Right lobe of liver (tissue), 4 donors: ENCODE measurements at regions not wholly inside any gene's neighbourhood (a gene's known extent, or its start where the extent isn't known, plus 50 kb on each side); places are given as distances from the start of the nearest gene placed in this dataset.

Experiments
- POLR2A ChIP-seq: fragments of 450-650 bp; IDR thresholded peaks from one replicate; pipeline ENCODE4 v1.6.1; 2017; ENCODE audit warnings: antibody characterized with exemption, mild to moderate bottlenecking
- TF ChIP-seq, protein P1 (sequence below), 4 donors: fragments of 200-600 bp in 3 of 4; fragments of 450-650 bp in 1 of 4; IDR thresholded peaks; one replicate each; pipeline versions ENCODE4 v1.5.1 to v1.8.0; 2016 to 2022; ENCODE audit warnings: antibody characterized with exemption in 4 of 4, mild to moderate bottlenecking in 2 of 4
- donor health status: DM: no; HTN: no; CAD: no.
- donor health status: DM: no; HTN: no; CAD: no.
- donor health status: DM: no; HTN: yes; CAD: no.

DNA sequence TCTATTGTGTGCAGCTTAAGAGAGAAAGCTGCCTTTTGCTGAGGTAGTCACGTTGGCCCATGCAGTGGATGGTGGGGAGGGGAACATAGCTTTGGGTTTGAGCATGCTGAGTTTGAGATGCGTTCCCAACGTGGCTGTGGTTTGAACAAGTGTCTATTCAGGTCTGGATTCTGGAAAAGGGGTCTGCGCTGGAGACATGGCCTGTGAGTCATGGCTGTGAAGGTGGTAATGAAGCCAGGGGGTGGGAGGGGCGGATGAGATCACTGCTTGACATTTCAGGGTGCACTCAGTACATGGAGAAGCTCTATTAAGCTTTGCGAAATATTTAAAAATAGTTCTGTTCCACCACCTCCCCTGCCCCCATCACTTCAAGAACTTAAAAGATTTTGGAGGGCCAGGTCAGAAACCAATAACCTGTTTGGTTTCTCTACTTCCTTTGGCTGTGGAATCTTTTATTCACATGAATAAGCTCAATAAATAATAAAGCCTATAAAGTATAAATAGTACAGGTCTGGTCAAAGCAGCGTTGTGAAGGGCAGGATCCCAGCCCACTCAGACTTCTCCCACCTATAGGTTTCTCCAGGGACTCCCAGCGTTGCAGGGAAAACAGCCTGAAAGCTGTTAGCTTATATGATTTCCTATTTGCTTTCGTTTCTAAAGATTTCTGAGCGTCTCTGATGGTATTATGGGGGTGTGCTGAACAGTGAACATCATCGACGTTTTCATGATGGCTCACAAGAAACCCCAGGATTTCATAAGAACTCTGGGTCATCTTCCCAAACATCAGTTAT lies 189.9 kb downstream of the NSG2 start:
- TF ChIP-seq, protein P1, sequence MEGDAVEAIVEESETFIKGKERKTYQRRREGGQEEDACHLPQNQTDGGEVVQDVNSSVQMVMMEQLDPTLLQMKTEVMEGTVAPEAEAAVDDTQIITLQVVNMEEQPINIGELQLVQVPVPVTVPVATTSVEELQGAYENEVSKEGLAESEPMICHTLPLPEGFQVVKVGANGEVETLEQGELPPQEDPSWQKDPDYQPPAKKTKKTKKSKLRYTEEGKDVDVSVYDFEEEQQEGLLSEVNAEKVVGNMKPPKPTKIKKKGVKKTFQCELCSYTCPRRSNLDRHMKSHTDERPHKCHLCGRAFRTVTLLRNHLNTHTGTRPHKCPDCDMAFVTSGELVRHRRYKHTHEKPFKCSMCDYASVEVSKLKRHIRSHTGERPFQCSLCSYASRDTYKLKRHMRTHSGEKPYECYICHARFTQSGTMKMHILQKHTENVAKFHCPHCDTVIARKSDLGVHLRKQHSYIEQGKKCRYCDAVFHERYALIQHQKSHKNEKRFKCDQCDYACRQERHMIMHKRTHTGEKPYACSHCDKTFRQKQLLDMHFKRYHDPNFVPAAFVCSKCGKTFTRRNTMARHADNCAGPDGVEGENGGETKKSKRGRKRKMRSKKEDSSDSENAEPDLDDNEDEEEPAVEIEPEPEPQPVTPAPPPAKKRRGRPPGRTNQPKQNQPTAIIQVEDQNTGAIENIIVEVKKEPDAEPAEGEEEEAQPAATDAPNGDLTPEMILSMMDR (IDR thresholded peaks at IDR 0.05), result no peak
- no peak for TF ChIP-seq POLR2A
